Smooth muscle cell (in vitro differentiated cells): ENCODE measurements at regions not wholly inside any gene's neighbourhood (a gene's known extent, or its start where the extent isn't known, plus 50 kb on each side); places are given as distances from the start of the nearest gene placed in this dataset.

ENCODE experiments used
- DNase-seq: peaks from one replicate; lab custom pipeline; 2025; ENCODE audit not compliant: unreplicated experiment; lab: John Stamatoyannopoulos, UW
- H2AFZ ChIP-seq: fragments of 200-600 bp; sonication (generic); 2 replicates; pipeline ENCODE4 v1.6.0; 2016; ENCODE audit warnings: antibody characterized with exemption, low read depth, mild to moderate bottlenecking
- H3F3A ChIP-seq: fragments of 200-600 bp; sonication (generic); 2 replicates; pipeline ENCODE4 v1.6.0; 2017; ENCODE audit warnings: antibody characterized with exemption, low read depth
- H3K27ac ChIP-seq: fragments of 200-600 bp; sonication (generic); 2 replicates; pipeline ENCODE4 v1.5.1; 2016; ENCODE audit warnings: low read depth, mild to moderate bottlenecking
- H3K27me3 ChIP-seq: fragments of 200-600 bp; sonication (generic); 2 replicates; pipeline ENCODE4 v1.6.1; 2016; ENCODE audit warnings: low read depth, mild to moderate bottlenecking
- H3K36me3 ChIP-seq: fragments of 200-600 bp; sonication (generic); 2 replicates; pipeline ENCODE4 v1.5.1; 2016; ENCODE audit warnings: low read depth
- H3K4me1 ChIP-seq: fragments of 200-600 bp; sonication (generic); 2 replicates; pipeline ENCODE4 v1.5.1; 2016; ENCODE audit warnings: low read depth
- H3K4me2 ChIP-seq: fragments of 200-600 bp; sonication (generic); 2 replicates; pipeline ENCODE4 v1.6.0; 2016; ENCODE audit warnings: mild to moderate bottlenecking
- H3K4me3 ChIP-seq: fragments of 200-600 bp; sonication (generic); 2 replicates; pipeline ENCODE4 v1.5.1; 2016; ENCODE audit warnings: mild to moderate bottlenecking
- H3K79me2 ChIP-seq: fragments of 200-600 bp; sonication (generic); 2 replicates; pipeline ENCODE4 v1.6.0; 2016; ENCODE audit warnings: low read depth, mild to moderate bottlenecking
- H3K9ac ChIP-seq: fragments of 200-600 bp; sonication (generic); 2 replicates; pipeline ENCODE4 v1.6.0; 2016; ENCODE audit warnings: low read depth
- H3K9me3 ChIP-seq: fragments of 200-600 bp; sonication (generic); replicated peaks from 2 replicates; pipeline ENCODE4 v1.5.1; 2016; ENCODE audit warnings: low read depth
- H4K20me1 ChIP-seq: fragments of 200-600 bp; sonication (generic); 2 replicates; pipeline ENCODE4 v1.6.0; 2016; ENCODE audit warnings: low read depth
- CTCF ChIP-seq: fragments of 200-600 bp; sonication (generic); IDR thresholded peaks from 2 replicates; pipeline ENCODE4 v1.5.1; 2017; ENCODE audit warnings: borderline replicate concordance, mild to moderate bottlenecking, antibody characterized with exemption; ENCODE audit not compliant: insufficient read depth, poor library complexity, severe bottlenecking
- WGBS: methylation state at CpG from one replicate; pipeline ENCODE4 v1.1.7; 2016; ENCODE audit warnings: low lambda C conversion rate; 5-methylcytosine and 5-hydroxymethylcytosine counted together

GRCh38 chr14:51334566-51334965, 94.5 kb downstream of the TMX1 start:
- no peaks in the 10 kb centered on the region for H3K27me3 ChIP-seq
- no peaks in the 10 kb centered on the region for H3K4me1 ChIP-seq
- H3K79me2 ChIP-seq, result no peaks in the 10 kb centered on the region
- peak overlapping the region; percentile 62 for H3K27ac ChIP-seq
- H3K4me3 ChIP-seq, result no peak overlapping the region
- TF ChIP-seq CTCF, result no peak
- H2AFZ ChIP-seq, result no peak overlapping the region
- no peak overlapping the region for H3K4me2 ChIP-seq
- WGBS, result 75% methylated on average over 5 of the region's 5 CpGs
- DNase-seq, result no peak
- H3F3A ChIP-seq, result no peaks in the 10 kb centered on the region
- no peaks in the 10 kb centered on the region for H4K20me1 ChIP-seq
- no peaks in the 10 kb centered on the region for H3K36me3 ChIP-seq
- H3K9me3 ChIP-seq, result no peaks in the 10 kb centered on the region
- no peak overlapping the region for H3K9ac ChIP-seq

GRCh38 chr14:51335531-51335930, 95.5 kb downstream of the TMX1 start:
- no peak overlapping the region for H3K9ac ChIP-seq
- no peak overlapping the region for H3K4me2 ChIP-seq
- no peak overlapping the region for H3K27ac ChIP-seq
- no peak overlapping the region for H2AFZ ChIP-seq
- H3K79me2 ChIP-seq, result no peaks in the 10 kb centered on the region
- no peak for DNase-seq
- H3K9me3 ChIP-seq, result no peaks in the 10 kb centered on the region
- no peak for TF ChIP-seq CTCF
- no peak overlapping the region for H3K4me3 ChIP-seq
- no peaks in the 10 kb centered on the region for H4K20me1 ChIP-seq
- no peaks in the 10 kb centered on the region for H3F3A ChIP-seq
- H3K4me1 ChIP-seq, result no peaks in the 10 kb centered on the region
- no peaks in the 10 kb centered on the region for H3K27me3 ChIP-seq
- 68% methylated on average over 2 of the region's 2 CpGs for WGBS
- H3K36me3 ChIP-seq, result no peaks in the 10 kb centered on the region

GRCh38 chr14:51335961-51336723, 96.1 kb downstream of the TMX1 start:
- WGBS, result 94% methylated on average over 3 of the region's 3 CpGs
- no peak for TF ChIP-seq CTCF
- Histone ChIP-seq H4K20me1 (no peaks in the 10 kb centered on the region), H3F3A (no peaks in the 10 kb centered on the region), H3K27me3 (no peaks in the 10 kb centered on the region), H3K4me2 (no peak overlapping the region), H3K9me3 (no peaks in the 10 kb centered on the region), H3K36me3 (no peaks in the 10 kb centered on the region), H3K79me2 (no peaks in the 10 kb centered on the region), H3K9ac (no peak overlapping the region), H3K4me3 (no peak overlapping the region), H3K27ac (no peak overlapping the region), H2AFZ (no peak overlapping the region), H3K4me1 (no peaks in the 10 kb centered on the region)
- DNase-seq, result no peak

- no peaks in the 10 kb centered on the region for H3K79me2 ChIP-seq
- H3F3A ChIP-seq, result no peaks in the 10 kb centered on the region
- no peaks in the 10 kb centered on the region for H4K20me1 ChIP-seq
- no peaks in the 10 kb centered on the region for H3K27me3 ChIP-seq
- no peak for DNase-seq
- no peak overlapping the region for H3K9ac ChIP-seq
- H3K27ac ChIP-seq, result no peak overlapping the region
- no peaks in the 10 kb centered on the region for H3K9me3 ChIP-seq
- no peaks in the 10 kb centered on the region for H3K36me3 ChIP-seq
- 100% methylated on average over 2 of the region's 2 CpGs for WGBS
- H3K4me3 ChIP-seq, result no peak overlapping the region
- no peak overlapping the region for H2AFZ ChIP-seq
- no peak for TF ChIP-seq CTCF
- no peaks in the 10 kb centered on the region for H3K4me1 ChIP-seq
- H3K4me2 ChIP-seq, result no peak overlapping the region
Observed at GRCh38 chr14:51336734-51337133, 96.7 kb downstream of the TMX1 start.
